ENCODE measurements at regions not wholly inside any gene's neighbourhood (a gene's known extent, or its start where the extent isn't known, plus 50 kb on each side); places are given as distances from the start of the nearest gene placed in this dataset.
A peak's percentile ranks its signal among the peaks of the same experiment; 100 is the strongest.
"Not testable (repeated sequence)": the region's sequence is repeated elsewhere in the genome, so short reads cannot be mapped to it uniquely, and the experiment has no call there.

- DNase-seq (ENCODE audit: low read depth in 2 of 3, low spot score in 2 of 3), result no peak
Measured at GRCh38 chr17:45645330-45645729, 138.8 kb upstream of the CRHR1 start.

GRCh38 chr17:45646288-45646988 is 137.7 kb upstream of the CRHR1 start:
- DNase-seq (ENCODE audit: low read depth in 2 of 3, low spot score in 2 of 3), result peak in 2 of 3 donors; percentile 38 to 52

- DNase-seq (ENCODE audit: low read depth in 2 of 3, low spot score in 2 of 3), result no peak
Measured at GRCh38 chr17:45648642-45649041, 135.5 kb upstream of the CRHR1 start.

- no peak for DNase-seq (ENCODE audit: low read depth in 2 of 3, low spot score in 2 of 3)
Measured at GRCh38 chr17:45649796-45650195, 134.3 kb upstream of the CRHR1 start.

GRCh38 chr17:45650561-45650960 is 133.6 kb upstream of the CRHR1 start:
- no peak for DNase-seq (ENCODE audit: low read depth in 2 of 3, low spot score in 2 of 3)

- DNase-seq (ENCODE audit: low read depth in 2 of 3, low spot score in 2 of 3), result no peak
Measured at GRCh38 chr17:45651145-45651709, 132.9 kb upstream of the CRHR1 start.

GRCh38 chr17:45653616-45654015 is 130.5 kb upstream of the CRHR1 start:
- no peak for DNase-seq (ENCODE audit: low read depth in 2 of 3, low spot score in 2 of 3)

- no peak for DNase-seq (ENCODE audit: low read depth in 2 of 3, low spot score in 2 of 3)
Measured at GRCh38 chr17:45656527-45657181, 127.5 kb upstream of the CRHR1 start.

- DNase-seq (ENCODE audit: low read depth in 2 of 3, low spot score in 2 of 3), result no peak
Measured at GRCh38 chr17:45660474-45660873, 123.6 kb upstream of the CRHR1 start.

GRCh38 chr17:45662432-45662831 is 121.7 kb upstream of the CRHR1 start:
- no peak for DNase-seq (ENCODE audit: low read depth in 2 of 3, low spot score in 2 of 3)

- DNase-seq (ENCODE audit: low read depth in 2 of 3, low spot score in 2 of 3), result no peak
Measured at GRCh38 chr17:45663772-45664171, 120.3 kb upstream of the CRHR1 start.

GRCh38 chr17:45664921-45665320 is 119.2 kb upstream of the CRHR1 start:
- DNase-seq (ENCODE audit: low read depth in 2 of 3, low spot score in 2 of 3), result peak in 2 of 3 donors; percentile 11 to 46

- DNase-seq (ENCODE audit: low read depth in 2 of 3, low spot score in 2 of 3), result no peak
Measured at GRCh38 chr17:45666046-45666600, 118.0 kb upstream of the CRHR1 start.

- DNase-seq (ENCODE audit: low read depth in 2 of 3, low spot score in 2 of 3), result no peak
Measured at GRCh38 chr17:45666641-45667040, 117.5 kb upstream of the CRHR1 start.

GRCh38 chr17:45667591-45668171 is 116.4 kb upstream of the CRHR1 start:
- no peak for DNase-seq (ENCODE audit: low read depth in 2 of 3, low spot score in 2 of 3)

- DNase-seq (ENCODE audit: low read depth in 2 of 3, low spot score in 2 of 3), result no peak
Measured at GRCh38 chr17:45668316-45668715, 115.8 kb upstream of the CRHR1 start.

- no peak for DNase-seq (ENCODE audit: low read depth in 2 of 3, low spot score in 2 of 3)
Measured at GRCh38 chr17:45672301-45672700, 111.8 kb upstream of the CRHR1 start.

GRCh38 chr17:45672792-45673191 is 111.3 kb upstream of the CRHR1 start:
- no peak for DNase-seq (ENCODE audit: low read depth in 2 of 3, low spot score in 2 of 3)

- DNase-seq (ENCODE audit: low read depth in 2 of 3, low spot score in 2 of 3), result not testable (repeated sequence)
Measured at GRCh38 chr17:45673759-45674158, 110.4 kb upstream of the CRHR1 start.

GRCh38 chr17:45675012-45675411 is 109.1 kb upstream of the CRHR1 start:
- no peak for DNase-seq (ENCODE audit: low read depth in 2 of 3, low spot score in 2 of 3)

GRCh38 chr17:45675892-45676291 is 108.2 kb upstream of the CRHR1 start:
- DNase-seq (ENCODE audit: low read depth in 2 of 3, low spot score in 2 of 3), result no peak

All from hematopoietic multipotent progenitor cell (in vitro differentiated cells).